ENCODE measurements at regions not wholly inside any gene's neighbourhood (a gene's known extent, or its start where the extent isn't known, plus 50 kb on each side); places are given as distances from the start of the nearest gene placed in this dataset.

DNA sequence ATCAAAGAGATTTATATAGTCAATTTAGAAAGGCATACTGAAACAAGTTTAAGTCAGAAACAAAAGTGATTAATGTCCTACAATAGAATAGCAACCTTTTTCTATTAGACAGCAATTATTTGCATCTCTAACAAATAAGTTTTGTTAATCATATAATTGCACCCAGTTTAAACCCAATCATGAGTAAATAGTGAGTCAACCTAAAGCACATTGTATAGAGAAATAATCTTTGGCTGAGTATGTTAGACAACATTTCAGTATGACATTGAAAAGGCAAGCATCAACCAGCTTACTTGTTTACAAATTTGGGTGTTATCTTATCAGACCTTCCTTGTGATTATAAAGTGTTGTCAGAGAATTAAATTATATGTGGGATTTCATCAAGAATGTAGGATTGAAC, 209.5 kb downstream of the IL15 start:
- TF ChIP-seq RARB (CRISPR knock-in tag; IDR thresholded peaks at IDR 0.05), result no peak
- no peak for TF ChIP-seq ZNF70 (CRISPR knock-in tag; IDR thresholded peaks at IDR 0.05)
- TF ChIP-seq ZNF565 (CRISPR knock-in tag; conservative IDR thresholded peaks at IDR 0.05; ENCODE audit: low read depth), result no peak
- no peak for ATAC-seq

GRCh38 chr4:141849367-141849766, 213.0 kb downstream of the IL15 start:
- no peak for ATAC-seq
- TF ChIP-seq ZFP3 (CRISPR knock-in tag; IDR thresholded peaks at IDR 0.05), result no peak
- TF ChIP-seq CREB5 (CRISPR knock-in tag; IDR thresholded peaks at IDR 0.05; ENCODE audit: low read depth), result no peak
- no peak for TF ChIP-seq POU6F1 (CRISPR knock-in tag; IDR thresholded peaks at IDR 0.05; ENCODE audit: borderline replicate concordance, low read depth)
- no peak for TF ChIP-seq PATZ1 (CRISPR knock-in tag; IDR thresholded peaks at IDR 0.05; ENCODE audit: borderline replicate concordance)
- TF ChIP-seq ZNF565 (CRISPR knock-in tag; conservative IDR thresholded peaks at IDR 0.05; ENCODE audit: low read depth), result no peak
- no peak for TF ChIP-seq TCF4 (CRISPR knock-in tag; IDR thresholded peaks at IDR 0.05; ENCODE audit: borderline replicate concordance)
- no peak for TF ChIP-seq ISL1 (CRISPR knock-in tag; IDR thresholded peaks at IDR 0.05)
- TF ChIP-seq CSRNP3 (CRISPR knock-in tag; IDR thresholded peaks at IDR 0.05), result no peak
- TF ChIP-seq ZNF8 (CRISPR knock-in tag; IDR thresholded peaks at IDR 0.05), result no peak
- TF ChIP-seq BACH2 (CRISPR knock-in tag; IDR thresholded peaks at IDR 0.05; ENCODE audit: borderline replicate concordance), result no peak
- TF ChIP-seq ARNTL (CRISPR knock-in tag; IDR thresholded peaks at IDR 0.05; ENCODE audit: borderline replicate concordance, low read depth), result no peak
- no peak for TF ChIP-seq ESRRG (CRISPR knock-in tag; IDR thresholded peaks at IDR 0.05)

- TF ChIP-seq ZFP30 (CRISPR knock-in tag; IDR thresholded peaks at IDR 0.05) (no peak), TOX (CRISPR knock-in tag; IDR thresholded peaks at IDR 0.05; ENCODE audit: borderline replicate concordance) (no peak), ZNF70 (CRISPR knock-in tag; IDR thresholded peaks at IDR 0.05) (no peak), ESRRG (CRISPR knock-in tag; IDR thresholded peaks at IDR 0.05) (no peak)
- no peak for ATAC-seq
These were observed 213.4 kb downstream of the IL15 start for GRCh38 chr4:141849778-141850177.

DNA sequence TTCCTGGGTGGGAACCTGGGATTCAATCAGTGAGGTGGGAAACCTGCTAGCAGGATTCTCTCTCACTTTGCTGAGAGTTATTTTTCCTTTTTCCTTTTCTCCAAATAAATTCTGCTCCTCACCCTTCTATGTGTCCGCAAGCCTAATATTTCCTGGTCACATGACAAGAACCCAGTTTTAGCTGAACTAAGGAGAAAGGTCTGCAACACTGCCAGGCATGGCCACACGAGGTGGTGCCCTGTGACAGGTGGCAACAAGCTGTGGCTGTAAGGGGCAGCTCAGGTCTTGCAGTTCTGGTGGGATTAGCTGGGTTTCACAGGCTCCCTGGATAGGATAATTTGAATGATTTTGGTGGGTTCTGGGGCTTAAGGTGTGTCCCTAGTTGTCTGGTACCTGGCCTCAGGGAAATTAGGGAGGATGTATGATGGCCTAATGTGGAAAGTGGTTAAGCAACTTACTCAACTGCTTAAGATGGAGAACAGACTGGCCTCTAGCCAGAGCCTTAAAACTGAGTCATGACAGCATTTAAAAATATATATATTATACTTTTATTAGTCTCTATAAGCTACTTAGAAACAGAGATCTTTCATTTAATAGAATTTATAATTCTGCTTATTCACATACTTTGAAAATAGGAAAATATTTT, 215.0 kb downstream of the IL15 start:
- no peak for ATAC-seq
- TF ChIP-seq TCF4 (CRISPR knock-in tag; IDR thresholded peaks at IDR 0.05; ENCODE audit: borderline replicate concordance), result no peak
- no peak for TF ChIP-seq CSRNP3 (CRISPR knock-in tag; IDR thresholded peaks at IDR 0.05)
- no peak for TF ChIP-seq ZFP30 (CRISPR knock-in tag; IDR thresholded peaks at IDR 0.05)
- TF ChIP-seq ARNTL (CRISPR knock-in tag; IDR thresholded peaks at IDR 0.05; ENCODE audit: borderline replicate concordance, low read depth), result no peak
- no peak for TF ChIP-seq ISL1 (CRISPR knock-in tag; IDR thresholded peaks at IDR 0.05)
- TF ChIP-seq GLIS3 (CRISPR knock-in tag; IDR thresholded peaks at IDR 0.05), result no peak
- no peak for TF ChIP-seq ESRRG (CRISPR knock-in tag; IDR thresholded peaks at IDR 0.05)
- TF ChIP-seq SNAI2 (CRISPR knock-in tag; IDR thresholded peaks at IDR 0.05), result no peak
- TF ChIP-seq ZC3H10 (CRISPR knock-in tag; IDR thresholded peaks at IDR 0.05), result no peak

All from SK-N-SH treated with all-trans-retinoic acid at 6 μM for 48 hours (cell line).